Cardiac muscle cell (in vitro differentiated cells and primary cell): ENCODE measurements at regions not wholly inside any gene's neighbourhood (a gene's known extent, or its start where the extent isn't known, plus 50 kb on each side); places are given as distances from the start of the nearest gene placed in this dataset.

ENCODE experiments used
- DNase-seq, 2 donors: peaks; one replicate each; pipeline versions ENCODE4 v3.0.0 to v3.0.0-alpha.2; 2010 to 2017; ENCODE audit warnings: low read depth in 1 of 2, low spot score in 1 of 2
- H3K27ac ChIP-seq: fragments of 200-600 bp; sonication (generic); 2 replicates; pipeline ENCODE4 v1.5.1; 2016
- H3K27me3 ChIP-seq: fragments of 200-600 bp; sonication (generic); 2 replicates; pipeline ENCODE4 v1.6.0; 2016; ENCODE audit warnings: control low read depth
- H3K36me3 ChIP-seq: fragments of 200-600 bp; sonication (generic); 2 replicates; pipeline ENCODE4 v1.5.1; 2016; ENCODE audit warnings: control low read depth
- H3K4me1 ChIP-seq: fragments of 200-600 bp; sonication (generic); 2 replicates; pipeline ENCODE4 v1.8.1; 2017; ENCODE audit warnings: low read depth, mild to moderate bottlenecking, mixed run types
- H3K4me3 ChIP-seq: fragments of 200-600 bp; sonication (generic); 2 replicates; pipeline ENCODE4 v1.5.1; 2016; ENCODE audit warnings: mild to moderate bottlenecking
- H3K9me3 ChIP-seq: fragments of 200-600 bp; sonication (generic); 2 replicates; pipeline ENCODE4 v1.5.1; 2017; ENCODE audit warnings: low read depth, mild to moderate bottlenecking, control low read depth
- TF ChIP-seq, protein P1 (sequence below): IDR thresholded peaks from 2 replicates; pipeline ENCODE4 v1.5.1; 2012; ENCODE audit warnings: low read depth, mild to moderate bottlenecking, low read length

- Histone ChIP-seq H3K4me1 (peaks cover 37% of the 10 kb centered on the region), H3K27me3 (no peaks in the 10 kb centered on the region), H3K27ac (peak overlapping the region; percentile 68), H3K36me3 (no peaks in the 10 kb centered on the region), H3K9me3 (no peaks in the 10 kb centered on the region), H3K4me3 (no peak overlapping the region)
- TF ChIP-seq, protein P1, sequence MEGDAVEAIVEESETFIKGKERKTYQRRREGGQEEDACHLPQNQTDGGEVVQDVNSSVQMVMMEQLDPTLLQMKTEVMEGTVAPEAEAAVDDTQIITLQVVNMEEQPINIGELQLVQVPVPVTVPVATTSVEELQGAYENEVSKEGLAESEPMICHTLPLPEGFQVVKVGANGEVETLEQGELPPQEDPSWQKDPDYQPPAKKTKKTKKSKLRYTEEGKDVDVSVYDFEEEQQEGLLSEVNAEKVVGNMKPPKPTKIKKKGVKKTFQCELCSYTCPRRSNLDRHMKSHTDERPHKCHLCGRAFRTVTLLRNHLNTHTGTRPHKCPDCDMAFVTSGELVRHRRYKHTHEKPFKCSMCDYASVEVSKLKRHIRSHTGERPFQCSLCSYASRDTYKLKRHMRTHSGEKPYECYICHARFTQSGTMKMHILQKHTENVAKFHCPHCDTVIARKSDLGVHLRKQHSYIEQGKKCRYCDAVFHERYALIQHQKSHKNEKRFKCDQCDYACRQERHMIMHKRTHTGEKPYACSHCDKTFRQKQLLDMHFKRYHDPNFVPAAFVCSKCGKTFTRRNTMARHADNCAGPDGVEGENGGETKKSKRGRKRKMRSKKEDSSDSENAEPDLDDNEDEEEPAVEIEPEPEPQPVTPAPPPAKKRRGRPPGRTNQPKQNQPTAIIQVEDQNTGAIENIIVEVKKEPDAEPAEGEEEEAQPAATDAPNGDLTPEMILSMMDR: no peak
- no peak for DNase-seq
These were observed 125.9 kb downstream of the MRPS6 start for GRCh38 chr21:34199121-34199910.

GRCh38 chr21:34200288-34200905 is 127.0 kb downstream of the MRPS6 start:
- H3K36me3 ChIP-seq: no peaks in the 10 kb centered on the region
- peaks cover 39% of the 10 kb centered on the region for H3K4me1 ChIP-seq
- H3K27me3 ChIP-seq: no peaks in the 10 kb centered on the region
- DNase-seq: peak in 1 of 2 donors; percentile 82
- no peaks in the 10 kb centered on the region for H3K9me3 ChIP-seq
- peak overlapping the region; percentile 94 for H3K27ac ChIP-seq
- TF ChIP-seq, protein P1: no peak
- no peak overlapping the region for H3K4me3 ChIP-seq

- Histone ChIP-seq H3K9me3 (no peaks in the 10 kb centered on the region), H3K27me3 (no peaks in the 10 kb centered on the region), H3K27ac (peak overlapping the region; percentile 94), H3K36me3 (no peaks in the 10 kb centered on the region), H3K4me1 (peaks cover 39% of the 10 kb centered on the region), H3K4me3 (peak overlapping the region; percentile 20)
- TF ChIP-seq, protein P1: no peak
- DNase-seq: no peak
These were observed 127.6 kb downstream of the MRPS6 start for GRCh38 chr21:34201001-34201400.

DNA sequence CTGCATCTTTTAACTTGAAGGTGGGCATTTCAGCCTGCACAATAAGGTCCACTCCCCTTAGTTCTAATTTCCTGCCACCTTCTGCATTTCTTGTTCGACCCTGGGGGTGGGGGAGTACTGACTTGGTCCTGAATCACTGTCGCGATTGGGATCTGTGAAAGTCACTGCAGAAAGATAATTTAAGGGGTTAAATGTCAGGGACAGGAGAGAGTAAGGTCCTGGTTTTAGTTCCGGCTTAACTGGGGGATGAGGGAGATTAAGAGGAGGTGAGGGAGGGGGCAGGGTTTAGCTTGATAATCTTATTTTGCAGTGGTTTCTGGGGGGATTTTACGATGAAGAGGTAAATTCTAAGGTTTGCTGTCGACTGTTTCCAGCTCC is 128.1 kb downstream of the MRPS6 start:
- Histone ChIP-seq H3K4me3 (peak overlapping the region; percentile 20), H3K36me3 (no peaks in the 10 kb centered on the region), H3K27me3 (no peaks in the 10 kb centered on the region), H3K27ac (peak overlapping the region; percentile 94), H3K4me1 (peaks cover 39% of the 10 kb centered on the region), H3K9me3 (no peaks in the 10 kb centered on the region)
- TF ChIP-seq, protein P1: no peak
- DNase-seq: peak in 1 of 2 donors; percentile 6

DNA sequence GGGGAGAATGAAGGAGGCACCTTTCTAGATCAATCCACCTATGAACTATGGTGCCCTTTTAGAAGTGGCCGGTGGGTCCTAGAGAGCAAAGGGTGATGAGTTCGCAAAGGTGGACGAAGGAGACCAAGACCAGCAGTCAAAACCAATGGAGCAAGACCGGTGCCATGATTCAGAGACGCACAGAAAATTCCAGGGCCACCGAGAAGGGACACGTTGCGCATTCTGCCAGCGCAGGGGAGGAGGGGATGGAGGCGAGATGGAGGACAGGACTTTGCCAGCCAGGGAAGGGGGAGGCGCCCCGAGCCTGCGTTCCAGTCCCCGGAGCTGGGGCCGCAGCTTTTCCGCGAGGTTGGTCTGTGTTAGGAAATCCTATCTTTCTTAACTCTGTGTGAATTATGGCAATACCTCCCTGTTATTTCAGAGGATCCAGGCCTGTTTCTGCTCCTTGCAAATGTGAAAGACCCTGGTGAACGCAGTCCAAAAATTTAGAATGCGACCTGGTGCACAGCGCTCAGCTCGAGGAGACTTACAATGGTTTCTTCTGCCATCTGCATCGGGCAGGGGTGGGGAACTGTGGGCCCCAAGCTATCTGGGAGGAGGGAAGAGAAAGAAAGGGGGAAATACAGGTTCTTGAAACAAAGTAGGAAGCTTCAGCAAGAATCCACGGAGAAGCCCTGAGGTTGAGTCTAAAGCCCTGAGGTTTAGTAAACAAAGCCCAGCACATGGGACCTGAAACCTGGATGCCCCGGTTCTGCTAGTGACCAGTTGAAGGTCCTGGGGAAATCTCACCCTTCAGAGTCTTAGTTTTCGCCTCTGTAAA is 129.4 kb downstream of the MRPS6 start:
- no peaks in the 10 kb centered on the region for H3K9me3 ChIP-seq
- H3K36me3 ChIP-seq: no peaks in the 10 kb centered on the region
- H3K4me3 ChIP-seq: peak overlapping the region; percentile 15
- peaks cover 39% of the 10 kb centered on the region for H3K4me1 ChIP-seq
- H3K27me3 ChIP-seq: no peaks in the 10 kb centered on the region
- H3K27ac ChIP-seq: peak overlapping the region; percentile 94
- TF ChIP-seq, protein P1: no peak
- DNase-seq: peak; percentile 60 to 66
